NT2/D1 (cell line): ENCODE measurements at regions not wholly inside any gene's neighbourhood (a gene's known extent, or its start where the extent isn't known, plus 50 kb on each side); places are given as distances from the start of the nearest gene placed in this dataset.

Experiments
- DNase-seq: peaks from one replicate; pipeline ENCODE4 v3.0.0-alpha.2; 2011; ENCODE audit warnings: low read depth, low spot score
- H3K27me3 ChIP-seq: 2 replicates; pipeline ENCODE4 v1.6.0; 2011; ENCODE audit warnings: mild to moderate bottlenecking; ENCODE audit not compliant: insufficient read length, insufficient read depth
- H3K36me3 ChIP-seq: 2 replicates; pipeline ENCODE4 v1.6.1; 2011; ENCODE audit warnings: mild to moderate bottlenecking, low read length, mixed read lengths; ENCODE audit not compliant: insufficient read depth, insufficient read length
- H3K4me1 ChIP-seq: 2 replicates; pipeline ENCODE4 v1.5.1; 2011; ENCODE audit not compliant: insufficient read depth, insufficient read length
- H3K4me3 ChIP-seq: 2 replicates; pipeline ENCODE4 v1.5.1; 2011; ENCODE audit warnings: low read depth; ENCODE audit not compliant: insufficient read length
- H3K9ac ChIP-seq: 2 replicates; pipeline ENCODE4 v1.6.0; 2011; ENCODE audit warnings: low read depth; ENCODE audit not compliant: insufficient read length
- H3K9me3 ChIP-seq: 2 replicates; pipeline ENCODE4 v1.5.1; 2011; ENCODE audit warnings: mild to moderate bottlenecking, low read length; ENCODE audit not compliant: insufficient read depth
- SUZ12 ChIP-seq: IDR thresholded peaks from 2 replicates; pipeline ENCODE4 v1.6.1; 2011; ENCODE audit not compliant: insufficient read length, insufficient read depth; ENCODE audit errors: extremely low read depth
- YY1 ChIP-seq: IDR thresholded peaks from 2 replicates; pipeline ENCODE4 v1.6.1; 2011; ENCODE audit not compliant: insufficient read length, insufficient read depth
- ZNF274 ChIP-seq: IDR thresholded peaks from 2 replicates; pipeline ENCODE4 v1.6.1; 2011; ENCODE audit warnings: mild to moderate bottlenecking, low read depth, low read length

DNA sequence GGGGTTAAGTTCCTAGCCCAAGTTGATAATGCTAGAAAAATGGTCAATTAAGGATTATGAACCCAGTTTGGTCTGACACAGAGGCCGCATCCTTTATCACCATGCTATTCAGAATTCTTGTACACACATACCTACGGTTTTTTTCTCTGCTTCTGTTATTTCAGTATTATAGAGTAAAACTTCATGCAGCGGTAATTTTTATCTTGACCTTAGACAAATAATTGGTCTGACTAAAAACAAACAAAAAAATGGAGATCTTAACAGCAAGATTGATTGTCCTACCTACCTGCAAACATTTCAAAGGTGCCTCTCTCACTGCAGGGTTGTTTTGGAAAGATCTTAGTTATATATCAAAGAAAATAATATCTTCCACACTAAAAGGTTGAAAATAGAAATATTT, 201.9 kb upstream of the PRICKLE1 start:
- no peaks in the 10 kb centered on the region for H3K9me3 ChIP-seq
- no peak overlapping the region for H3K9ac ChIP-seq
- no peaks in the 10 kb centered on the region for H3K36me3 ChIP-seq
- TF ChIP-seq ZNF274 (no peak), SUZ12 (no peak), YY1 (no peak)
- no peak overlapping the region for H3K4me3 ChIP-seq
- no peaks in the 10 kb centered on the region for H3K27me3 ChIP-seq
- H3K4me1 ChIP-seq, result no peaks in the 10 kb centered on the region
- no peak for DNase-seq

- Histone ChIP-seq H3K9ac (no peak overlapping the region), H3K27me3 (no peaks in the 10 kb centered on the region), H3K4me1 (no peaks in the 10 kb centered on the region), H3K9me3 (no peaks in the 10 kb centered on the region), H3K4me3 (no peak overlapping the region), H3K36me3 (no peaks in the 10 kb centered on the region)
- TF ChIP-seq YY1 (no peak), SUZ12 (no peak), ZNF274 (no peak)
- DNase-seq, result no peak
Observed at GRCh38 chr12:42790761-42791151, 201.2 kb upstream of the PRICKLE1 start.

GRCh38 chr12:42789808-42790760, 200.5 kb upstream of the PRICKLE1 start:
- H3K9me3 ChIP-seq, result no peaks in the 10 kb centered on the region
- no peak overlapping the region for H3K4me3 ChIP-seq
- H3K27me3 ChIP-seq, result no peaks in the 10 kb centered on the region
- TF ChIP-seq ZNF274 (no peak), YY1 (no peak), SUZ12 (no peak)
- no peak for DNase-seq
- H3K4me1 ChIP-seq, result no peaks in the 10 kb centered on the region
- no peaks in the 10 kb centered on the region for H3K36me3 ChIP-seq
- H3K9ac ChIP-seq, result no peak overlapping the region

DNA sequence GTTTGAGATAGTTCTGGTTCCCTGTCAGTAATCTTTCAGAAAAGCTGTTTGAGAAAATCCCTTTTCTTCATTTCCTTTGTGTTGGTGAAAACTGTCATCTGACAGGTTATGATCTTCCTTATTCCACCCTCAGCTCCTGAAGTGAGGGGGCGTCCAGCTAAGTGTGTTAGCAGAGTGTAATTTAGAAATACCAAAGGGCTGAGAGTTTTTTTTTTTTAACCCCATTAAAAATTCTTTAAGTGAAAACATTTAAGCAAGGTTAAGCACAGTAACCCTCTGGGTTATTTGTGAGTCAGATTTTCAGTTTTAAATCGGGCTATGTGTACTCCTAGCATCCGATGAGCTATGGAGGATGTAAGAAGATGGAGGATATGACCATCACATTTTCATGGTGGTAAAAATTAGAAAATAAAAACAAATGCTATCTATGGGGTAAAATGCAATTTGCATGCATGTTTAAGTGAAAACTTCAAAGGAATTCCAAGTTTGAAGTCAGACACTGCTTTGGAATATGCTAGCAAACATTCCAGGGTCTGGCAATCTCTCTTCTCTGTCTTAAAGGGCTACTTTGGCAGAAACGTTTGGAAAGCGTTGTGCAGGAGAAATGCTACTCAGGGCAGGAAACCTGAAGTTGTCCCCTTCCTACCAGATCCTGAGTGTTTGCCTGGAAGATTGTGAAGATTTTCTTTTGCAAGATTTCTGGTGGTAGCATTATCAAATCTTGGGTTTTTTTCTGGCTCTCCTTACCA, 197.0 kb upstream of the PRICKLE1 start:
- Histone ChIP-seq H3K36me3 (no peaks in the 10 kb centered on the region), H3K4me1 (no peaks in the 10 kb centered on the region), H3K27me3 (no peaks in the 10 kb centered on the region), H3K9ac (no peak overlapping the region), H3K4me3 (no peak overlapping the region), H3K9me3 (no peaks in the 10 kb centered on the region)
- no peak for TF ChIP-seq ZNF274
- TF ChIP-seq SUZ12, result no peak
- TF ChIP-seq YY1, result no peak
- DNase-seq, result no peak

DNA sequence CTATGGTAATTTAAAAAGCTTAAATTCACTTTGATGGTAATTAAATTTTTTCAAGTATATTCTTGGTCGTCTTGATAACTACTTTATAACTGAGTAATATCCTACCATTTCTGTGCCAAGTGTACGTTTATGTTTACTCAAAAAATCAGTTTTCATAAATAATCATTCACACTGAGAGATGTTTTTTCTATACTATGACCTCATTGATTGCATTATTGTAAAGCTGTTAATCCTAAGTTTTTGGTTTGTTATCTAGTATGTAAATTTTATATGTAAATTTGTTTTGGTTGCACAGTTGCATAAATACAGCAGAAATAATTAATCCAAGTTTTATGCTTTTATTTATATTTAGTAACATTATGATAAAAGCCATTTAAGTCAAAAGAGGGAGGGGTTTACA, 196.4 kb upstream of the PRICKLE1 start:
- no peaks in the 10 kb centered on the region for H3K36me3 ChIP-seq
- no peaks in the 10 kb centered on the region for H3K9me3 ChIP-seq
- H3K4me1 ChIP-seq, result no peaks in the 10 kb centered on the region
- no peak overlapping the region for H3K9ac ChIP-seq
- no peak overlapping the region for H3K4me3 ChIP-seq
- no peak for TF ChIP-seq ZNF274
- no peak for TF ChIP-seq SUZ12
- no peak for TF ChIP-seq YY1
- DNase-seq, result no peak
- no peaks in the 10 kb centered on the region for H3K27me3 ChIP-seq

- Histone ChIP-seq H3K9ac (no peak overlapping the region), H3K4me3 (no peak overlapping the region), H3K27me3 (no peaks in the 10 kb centered on the region), H3K4me1 (no peaks in the 10 kb centered on the region), H3K9me3 (no peaks in the 10 kb centered on the region), H3K36me3 (no peaks in the 10 kb centered on the region)
- DNase-seq, result no peak
- TF ChIP-seq SUZ12 (no peak), YY1 (no peak), ZNF274 (no peak)
Observed at GRCh38 chr12:42780671-42781070, 191.1 kb upstream of the PRICKLE1 start.
